Thymus (tissue), 11 donors: ENCODE measurements at regions not wholly inside any gene's neighbourhood (a gene's known extent, or its start where the extent isn't known, plus 50 kb on each side); places are given as distances from the start of the nearest gene placed in this dataset.

Experiments used
- DNase-seq, 9 donors: peaks; one replicate each; pipeline ENCODE4 v3.0.0-alpha.2; 2013; ENCODE audit warnings: low spot score in 9 of 9, low read depth in 6 of 9, missing footprints in 1 of 9
- H3K27ac ChIP-seq, 2 donors: one replicate each; pipeline ENCODE4 v1.5.1; 2013; ENCODE audit warnings: control low read depth in 1 of 2, low read depth in 1 of 2, low read length in 1 of 2, mild to moderate bottlenecking in 1 of 2, moderate library complexity in 1 of 2
- H3K27me3 ChIP-seq, 2 donors: one replicate each; pipeline ENCODE4 v1.5.1; 2013; ENCODE audit warnings: low read length in 1 of 2; ENCODE audit not compliant: control insufficient read depth in 2 of 2, insufficient read depth in 1 of 2
- H3K36me3 ChIP-seq, 2 donors: one replicate each; pipeline ENCODE4 v1.5.1; 2013; ENCODE audit warnings: low read length in 1 of 2, mild to moderate bottlenecking in 1 of 2, moderate library complexity in 1 of 2; ENCODE audit not compliant: control insufficient read depth in 2 of 2, insufficient read depth in 2 of 2
- H3K4me1 ChIP-seq, 2 donors: one replicate each; pipeline ENCODE4 v1.5.1; 2013; ENCODE audit warnings: low read length in 2 of 2; ENCODE audit not compliant: control insufficient read depth in 2 of 2, insufficient read depth in 2 of 2
- H3K4me3 ChIP-seq, 2 donors: one replicate each; pipeline ENCODE4 v1.5.1; 2013; ENCODE audit warnings: low read length in 2 of 2, control low read depth in 1 of 2, mild to moderate bottlenecking in 1 of 2
- H3K9me3 ChIP-seq, 2 donors: one replicate each; pipeline ENCODE4 v1.5.1; 2013; ENCODE audit warnings: low read length in 1 of 2, mild to moderate bottlenecking in 1 of 2; ENCODE audit not compliant: control insufficient read depth in 2 of 2, insufficient read depth in 1 of 2
- WGBS: extraction: QIAGEN DNeasy Blood & Tissue Kit; methylation state at CpG from one replicate; pipeline ENCODE4 v1.1.7; 2013; 5-methylcytosine and 5-hydroxymethylcytosine counted together
- donor health status: healthy.

DNA sequence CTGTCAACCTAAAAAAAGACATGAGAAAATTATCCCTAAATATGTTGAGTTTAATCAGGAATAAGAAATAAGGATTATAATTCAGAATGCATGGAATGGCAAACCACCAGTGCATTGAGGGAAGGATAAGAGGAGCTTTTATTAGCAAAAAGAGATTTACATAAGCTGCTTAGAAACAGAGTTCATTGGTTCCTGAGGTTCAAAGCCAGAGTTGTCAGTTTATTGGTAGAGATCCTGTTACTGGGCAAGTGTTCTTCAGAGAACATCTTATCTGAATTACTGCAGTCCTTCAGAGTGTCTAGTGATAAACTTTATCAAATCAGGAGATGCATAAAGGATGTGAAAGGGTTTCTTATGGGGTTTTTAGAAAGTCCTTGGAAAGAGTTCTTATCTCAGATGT lies 76.0 kb upstream of the MEX3C start:
- H3K27me3 ChIP-seq, result no peaks in the 10 kb centered on the region
- no peaks in the 10 kb centered on the region for H3K36me3 ChIP-seq
- H3K27ac ChIP-seq, result no peak overlapping the region
- H3K4me3 ChIP-seq, result no peak overlapping the region
- H3K4me1 ChIP-seq, result no peaks in the 10 kb centered on the region
- no peak for DNase-seq
- no peaks in the 10 kb centered on the region for H3K9me3 ChIP-seq

- Histone ChIP-seq H3K27ac (no peak overlapping the region), H3K27me3 (no peaks in the 10 kb centered on the region), H3K9me3 (no peaks in the 10 kb centered on the region), H3K4me1 (no peaks in the 10 kb centered on the region), H3K36me3 (no peaks in the 10 kb centered on the region), H3K4me3 (no peak overlapping the region)
- WGBS, result 87% methylated on average over 6 of the region's 6 CpGs
- peak in 1 of 9 donors; percentile 15 for DNase-seq
These were observed 78.4 kb upstream of the MEX3C start for GRCh38 chr18:51275712-51276476.

- no peak overlapping the region for H3K4me3 ChIP-seq
- no peaks in the 10 kb centered on the region for H3K27me3 ChIP-seq
- H3K36me3 ChIP-seq, result no peaks in the 10 kb centered on the region
- WGBS, result 73% methylated on average over 4 of the region's 4 CpGs
- no peaks in the 10 kb centered on the region for H3K9me3 ChIP-seq
- H3K4me1 ChIP-seq, result no peaks in the 10 kb centered on the region
- no peak overlapping the region for H3K27ac ChIP-seq
- peak in 3 of 9 donors; percentile 9 to 19 (median 15) for DNase-seq
These were observed 80.7 kb upstream of the MEX3C start for GRCh38 chr18:51278045-51278649.

- no peaks in the 10 kb centered on the region for H3K9me3 ChIP-seq
- no peaks in the 10 kb centered on the region for H3K27me3 ChIP-seq
- no peak overlapping the region for H3K4me3 ChIP-seq
- H3K4me1 ChIP-seq, result no peaks in the 10 kb centered on the region
- H3K27ac ChIP-seq, result no peak overlapping the region
- WGBS, result 93% methylated on average over 2 of the region's 2 CpGs
- no peak for DNase-seq
- no peaks in the 10 kb centered on the region for H3K36me3 ChIP-seq
These were observed 82.0 kb upstream of the MEX3C start for GRCh38 chr18:51279367-51279984.

DNA sequence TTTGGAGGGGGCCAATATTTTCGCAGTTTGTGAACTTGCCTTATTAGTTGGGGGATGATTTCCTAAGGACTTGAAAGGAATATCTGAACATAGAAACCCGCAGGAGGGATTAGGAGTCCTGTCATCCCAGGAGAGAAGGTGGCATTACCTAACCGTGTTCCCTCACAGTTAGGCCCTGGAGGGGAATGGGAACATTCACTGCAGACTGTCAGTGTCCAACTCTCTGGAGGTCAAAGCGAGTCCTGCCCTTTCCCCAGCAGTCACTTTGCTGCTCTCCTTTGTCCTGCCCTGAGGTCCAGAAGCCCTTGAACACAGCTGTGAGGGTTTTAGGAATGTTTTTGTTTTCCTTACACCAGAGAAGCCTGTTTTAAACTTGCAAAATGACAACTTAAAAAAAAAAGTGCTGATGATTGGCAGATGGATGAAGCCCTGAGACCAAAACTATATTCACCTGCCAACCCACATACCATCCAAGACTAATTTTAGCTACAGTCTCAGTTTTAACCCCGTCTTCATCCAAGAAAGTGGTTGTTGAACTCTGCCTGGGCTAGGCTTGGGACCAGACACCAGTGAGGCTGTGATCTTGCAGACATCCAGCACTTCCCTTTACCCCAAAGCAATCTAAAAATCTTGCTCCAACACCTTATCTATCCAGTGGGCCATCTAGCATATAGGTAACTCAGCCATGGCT lies 90.5 kb upstream of the MEX3C start:
- H3K4me1 ChIP-seq, result no peaks in the 10 kb centered on the region
- H3K27ac ChIP-seq, result no peak overlapping the region
- H3K9me3 ChIP-seq, result no peaks in the 10 kb centered on the region
- WGBS, result 89% methylated on average over 5 of the region's 5 CpGs
- no peaks in the 10 kb centered on the region for H3K36me3 ChIP-seq
- H3K27me3 ChIP-seq, result no peaks in the 10 kb centered on the region
- H3K4me3 ChIP-seq, result no peak overlapping the region
- no peak for DNase-seq

- 91% methylated on average over 3 of the region's 3 CpGs for WGBS
- H3K4me1 ChIP-seq, result no peaks in the 10 kb centered on the region
- DNase-seq, result no peak
These were observed 91.1 kb upstream of the MEX3C start for GRCh38 chr18:51288582-51288981.

DNA sequence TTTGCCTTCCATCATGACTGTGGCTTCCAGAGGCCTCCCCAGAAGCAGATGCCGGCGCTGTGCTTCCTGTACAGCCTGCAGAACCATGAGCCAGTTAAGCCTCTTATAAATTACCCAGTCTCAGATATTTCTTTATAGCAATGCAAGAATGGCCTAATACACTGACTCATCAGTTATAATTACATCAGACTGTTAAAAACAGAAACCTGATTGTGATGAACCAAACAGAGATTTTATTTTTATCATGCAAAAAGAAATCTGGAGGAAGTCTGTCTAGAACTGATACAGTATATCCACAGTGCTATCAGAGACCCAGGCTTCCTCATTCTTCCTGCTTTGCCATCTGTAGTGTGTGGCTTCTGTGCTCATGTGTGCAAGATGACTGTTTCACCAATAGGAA lies 93.4 kb upstream of the MEX3C start:
- H3K36me3 ChIP-seq, result no peaks in the 10 kb centered on the region
- no peak overlapping the region for H3K27ac ChIP-seq
- no peaks in the 10 kb centered on the region for H3K4me1 ChIP-seq
- no peak overlapping the region for H3K4me3 ChIP-seq
- no peaks in the 10 kb centered on the region for H3K27me3 ChIP-seq
- DNase-seq, result no peak
- H3K9me3 ChIP-seq, result no peaks in the 10 kb centered on the region
- WGBS, result 39% methylated on average over 2 of the region's 2 CpGs

More at GRCh38 chr18:51288582-51288981, 91.1 kb upstream of the MEX3C start:
- Histone ChIP-seq H3K27ac (no peak overlapping the region), H3K27me3 (no peaks in the 10 kb centered on the region), H3K9me3 (no peaks in the 10 kb centered on the region), H3K36me3 (no peaks in the 10 kb centered on the region), H3K4me3 (no peak overlapping the region)

GRCh38 chr18:51300912-51301311 lies 103.4 kb upstream of the MEX3C start:
- Histone ChIP-seq H3K9me3 (no peaks in the 10 kb centered on the region), H3K27me3 (no peaks in the 10 kb centered on the region), H3K27ac (no peak overlapping the region), H3K36me3 (no peaks in the 10 kb centered on the region), H3K4me1 (no peaks in the 10 kb centered on the region), H3K4me3 (no peak overlapping the region)
- no peak for DNase-seq
- WGBS, result 94% methylated on average over 3 of the region's 3 CpGs

- Histone ChIP-seq H3K9me3 (no peaks in the 10 kb centered on the region), H3K36me3 (no peaks in the 10 kb centered on the region), H3K4me3 (no peak overlapping the region), H3K4me1 (no peaks in the 10 kb centered on the region), H3K27ac (no peak overlapping the region), H3K27me3 (no peaks in the 10 kb centered on the region)
- 95% methylated on average over 3 of the region's 3 CpGs for WGBS
- no peak for DNase-seq
These were observed 103.9 kb upstream of the MEX3C start for GRCh38 chr18:51301376-51301775.
